H1 (cell line): ENCODE measurements at regions not wholly inside any gene's neighbourhood (a gene's known extent, or its start where the extent isn't known, plus 50 kb on each side); places are given as distances from the start of the nearest gene placed in this dataset.

Experiments used
- FOSL1 ChIP-seq: IDR thresholded peaks from 2 replicates; pipeline ENCODE4 v1.6.1; 2011; ENCODE audit warnings: mild to moderate bottlenecking, low read depth, low read length, moderate library complexity; ENCODE audit not compliant: insufficient read depth
- KDM1A ChIP-seq: fragments of 200-600, 300-600 bp; sonication (generic); IDR thresholded peaks from 2 replicates; pipeline ENCODE4 v1.7.1; 2016; ENCODE audit warnings: mild to moderate bottlenecking, low read length, borderline replicate concordance
- POLR2A ChIP-seq, 2 experiments: IDR thresholded peaks; 1 replicate in 1 of 2; 2 replicates in 1 of 2; pipeline ENCODE4 v1.6.1; 2011; ENCODE audit warnings: low read depth in 2 of 2, low read length in 2 of 2, mild to moderate bottlenecking in 2 of 2; ENCODE audit errors: control extremely low read depth in 1 of 2
- TBP ChIP-seq: IDR thresholded peaks from 2 replicates; pipeline ENCODE4 v1.6.1; 2011; ENCODE audit warnings: low read depth, low read length, improper control_type of control experiment
- TF ChIP-seq, protein P1 (sequence below): fragments of 300-600 bp; sonication (generic); IDR thresholded peaks from 2 replicates; pipeline ENCODE4 v1.7.1; 2012; ENCODE audit warnings: low read length, moderate library complexity, mild to moderate bottlenecking, inconsistent platforms; ENCODE audit not compliant: insufficient replicate concordance

DNA sequence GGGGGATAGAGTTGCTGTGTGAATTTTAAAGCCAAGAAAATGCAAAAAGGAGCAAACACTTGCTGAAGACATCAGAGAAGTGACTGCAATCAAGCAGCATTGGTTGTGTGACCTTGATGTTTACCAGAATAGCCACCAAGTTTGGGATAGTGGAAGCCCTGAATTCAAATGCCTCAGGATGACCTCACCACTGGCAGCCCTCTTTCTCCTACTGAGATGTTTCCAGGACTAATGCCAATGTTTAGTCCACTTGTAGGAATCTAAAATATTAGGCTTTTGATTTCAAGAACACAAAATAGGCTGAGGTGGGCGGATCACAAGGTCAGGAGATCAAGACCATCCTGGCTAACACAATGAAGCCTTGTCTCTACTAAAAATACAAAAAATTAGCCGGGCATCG, 112.2 kb upstream of the NUDT12 start (continued):
- TF ChIP-seq, protein P1, sequence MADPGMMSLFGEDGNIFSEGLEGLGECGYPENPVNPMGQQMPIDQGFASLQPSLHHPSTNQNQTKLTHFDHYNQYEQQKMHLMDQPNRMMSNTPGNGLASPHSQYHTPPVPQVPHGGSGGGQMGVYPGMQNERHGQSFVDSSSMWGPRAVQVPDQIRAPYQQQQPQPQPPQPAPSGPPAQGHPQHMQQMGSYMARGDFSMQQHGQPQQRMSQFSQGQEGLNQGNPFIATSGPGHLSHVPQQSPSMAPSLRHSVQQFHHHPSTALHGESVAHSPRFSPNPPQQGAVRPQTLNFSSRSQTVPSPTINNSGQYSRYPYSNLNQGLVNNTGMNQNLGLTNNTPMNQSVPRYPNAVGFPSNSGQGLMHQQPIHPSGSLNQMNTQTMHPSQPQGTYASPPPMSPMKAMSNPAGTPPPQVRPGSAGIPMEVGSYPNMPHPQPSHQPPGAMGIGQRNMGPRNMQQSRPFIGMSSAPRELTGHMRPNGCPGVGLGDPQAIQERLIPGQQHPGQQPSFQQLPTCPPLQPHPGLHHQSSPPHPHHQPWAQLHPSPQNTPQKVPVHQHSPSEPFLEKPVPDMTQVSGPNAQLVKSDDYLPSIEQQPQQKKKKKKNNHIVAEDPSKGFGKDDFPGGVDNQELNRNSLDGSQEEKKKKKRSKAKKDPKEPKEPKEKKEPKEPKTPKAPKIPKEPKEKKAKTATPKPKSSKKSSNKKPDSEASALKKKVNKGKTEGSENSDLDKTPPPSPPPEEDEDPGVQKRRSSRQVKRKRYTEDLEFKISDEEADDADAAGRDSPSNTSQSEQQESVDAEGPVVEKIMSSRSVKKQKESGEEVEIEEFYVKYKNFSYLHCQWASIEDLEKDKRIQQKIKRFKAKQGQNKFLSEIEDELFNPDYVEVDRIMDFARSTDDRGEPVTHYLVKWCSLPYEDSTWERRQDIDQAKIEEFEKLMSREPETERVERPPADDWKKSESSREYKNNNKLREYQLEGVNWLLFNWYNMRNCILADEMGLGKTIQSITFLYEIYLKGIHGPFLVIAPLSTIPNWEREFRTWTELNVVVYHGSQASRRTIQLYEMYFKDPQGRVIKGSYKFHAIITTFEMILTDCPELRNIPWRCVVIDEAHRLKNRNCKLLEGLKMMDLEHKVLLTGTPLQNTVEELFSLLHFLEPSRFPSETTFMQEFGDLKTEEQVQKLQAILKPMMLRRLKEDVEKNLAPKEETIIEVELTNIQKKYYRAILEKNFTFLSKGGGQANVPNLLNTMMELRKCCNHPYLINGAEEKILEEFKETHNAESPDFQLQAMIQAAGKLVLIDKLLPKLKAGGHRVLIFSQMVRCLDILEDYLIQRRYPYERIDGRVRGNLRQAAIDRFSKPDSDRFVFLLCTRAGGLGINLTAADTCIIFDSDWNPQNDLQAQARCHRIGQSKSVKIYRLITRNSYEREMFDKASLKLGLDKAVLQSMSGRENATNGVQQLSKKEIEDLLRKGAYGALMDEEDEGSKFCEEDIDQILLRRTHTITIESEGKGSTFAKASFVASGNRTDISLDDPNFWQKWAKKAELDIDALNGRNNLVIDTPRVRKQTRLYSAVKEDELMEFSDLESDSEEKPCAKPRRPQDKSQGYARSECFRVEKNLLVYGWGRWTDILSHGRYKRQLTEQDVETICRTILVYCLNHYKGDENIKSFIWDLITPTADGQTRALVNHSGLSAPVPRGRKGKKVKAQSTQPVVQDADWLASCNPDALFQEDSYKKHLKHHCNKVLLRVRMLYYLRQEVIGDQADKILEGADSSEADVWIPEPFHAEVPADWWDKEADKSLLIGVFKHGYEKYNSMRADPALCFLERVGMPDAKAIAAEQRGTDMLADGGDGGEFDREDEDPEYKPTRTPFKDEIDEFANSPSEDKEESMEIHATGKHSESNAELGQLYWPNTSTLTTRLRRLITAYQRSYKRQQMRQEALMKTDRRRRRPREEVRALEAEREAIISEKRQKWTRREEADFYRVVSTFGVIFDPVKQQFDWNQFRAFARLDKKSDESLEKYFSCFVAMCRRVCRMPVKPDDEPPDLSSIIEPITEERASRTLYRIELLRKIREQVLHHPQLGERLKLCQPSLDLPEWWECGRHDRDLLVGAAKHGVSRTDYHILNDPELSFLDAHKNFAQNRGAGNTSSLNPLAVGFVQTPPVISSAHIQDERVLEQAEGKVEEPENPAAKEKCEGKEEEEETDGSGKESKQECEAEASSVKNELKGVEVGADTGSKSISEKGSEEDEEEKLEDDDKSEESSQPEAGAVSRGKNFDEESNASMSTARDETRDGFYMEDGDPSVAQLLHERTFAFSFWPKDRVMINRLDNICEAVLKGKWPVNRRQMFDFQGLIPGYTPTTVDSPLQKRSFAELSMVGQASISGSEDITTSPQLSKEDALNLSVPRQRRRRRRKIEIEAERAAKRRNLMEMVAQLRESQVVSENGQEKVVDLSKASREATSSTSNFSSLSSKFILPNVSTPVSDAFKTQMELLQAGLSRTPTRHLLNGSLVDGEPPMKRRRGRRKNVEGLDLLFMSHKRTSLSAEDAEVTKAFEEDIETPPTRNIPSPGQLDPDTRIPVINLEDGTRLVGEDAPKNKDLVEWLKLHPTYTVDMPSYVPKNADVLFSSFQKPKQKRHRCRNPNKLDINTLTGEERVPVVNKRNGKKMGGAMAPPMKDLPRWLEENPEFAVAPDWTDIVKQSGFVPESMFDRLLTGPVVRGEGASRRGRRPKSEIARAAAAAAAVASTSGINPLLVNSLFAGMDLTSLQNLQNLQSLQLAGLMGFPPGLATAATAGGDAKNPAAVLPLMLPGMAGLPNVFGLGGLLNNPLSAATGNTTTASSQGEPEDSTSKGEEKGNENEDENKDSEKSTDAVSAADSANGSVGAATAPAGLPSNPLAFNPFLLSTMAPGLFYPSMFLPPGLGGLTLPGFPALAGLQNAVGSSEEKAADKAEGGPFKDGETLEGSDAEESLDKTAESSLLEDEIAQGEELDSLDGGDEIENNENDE, result no peak
- TF ChIP-seq TBP (no peak), KDM1A (no peak), POLR2A (IDR thresholded peaks at IDR 0.05; ENCODE audit: control extremely low read depth in 1 of 2, low read depth in 2 of 2, low read length in 2 of 2) (no peak), FOSL1 (no peak)
